ENCODE measurements at regions not wholly inside any gene's neighbourhood (a gene's known extent, or its start where the extent isn't known, plus 50 kb on each side); places are given as distances from the start of the nearest gene placed in this dataset.
"Not testable (repeated sequence)": the region's sequence is repeated elsewhere in the genome, so short reads cannot be mapped to it uniquely, and the experiment has no call there.

DNA sequence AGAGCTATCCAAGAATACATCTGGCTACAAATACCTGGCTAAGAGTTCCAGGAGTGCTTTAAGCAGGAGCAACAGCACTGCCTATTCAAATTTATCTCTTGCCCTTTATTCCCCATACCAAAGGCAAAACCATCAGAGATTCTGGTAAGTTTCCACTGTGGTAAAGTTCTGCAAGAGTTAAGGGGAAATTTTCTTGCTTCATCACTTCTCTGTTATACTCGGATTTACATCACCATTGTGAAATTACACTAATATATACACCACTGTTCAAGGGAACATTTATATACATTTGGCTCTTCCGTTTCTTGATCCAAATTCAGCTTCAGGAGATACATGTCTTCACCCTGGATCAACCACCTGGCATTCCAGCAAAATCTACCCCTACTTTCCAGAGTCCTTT lies 70.8 kb upstream of the PTPN13 start:
- DNase-seq (ENCODE audit: low spot score in 2 of 2), result no peak
- no peak for TF ChIP-seq EP300 (IDR thresholded peaks at IDR 0.05)
- TF ChIP-seq, protein P1, sequence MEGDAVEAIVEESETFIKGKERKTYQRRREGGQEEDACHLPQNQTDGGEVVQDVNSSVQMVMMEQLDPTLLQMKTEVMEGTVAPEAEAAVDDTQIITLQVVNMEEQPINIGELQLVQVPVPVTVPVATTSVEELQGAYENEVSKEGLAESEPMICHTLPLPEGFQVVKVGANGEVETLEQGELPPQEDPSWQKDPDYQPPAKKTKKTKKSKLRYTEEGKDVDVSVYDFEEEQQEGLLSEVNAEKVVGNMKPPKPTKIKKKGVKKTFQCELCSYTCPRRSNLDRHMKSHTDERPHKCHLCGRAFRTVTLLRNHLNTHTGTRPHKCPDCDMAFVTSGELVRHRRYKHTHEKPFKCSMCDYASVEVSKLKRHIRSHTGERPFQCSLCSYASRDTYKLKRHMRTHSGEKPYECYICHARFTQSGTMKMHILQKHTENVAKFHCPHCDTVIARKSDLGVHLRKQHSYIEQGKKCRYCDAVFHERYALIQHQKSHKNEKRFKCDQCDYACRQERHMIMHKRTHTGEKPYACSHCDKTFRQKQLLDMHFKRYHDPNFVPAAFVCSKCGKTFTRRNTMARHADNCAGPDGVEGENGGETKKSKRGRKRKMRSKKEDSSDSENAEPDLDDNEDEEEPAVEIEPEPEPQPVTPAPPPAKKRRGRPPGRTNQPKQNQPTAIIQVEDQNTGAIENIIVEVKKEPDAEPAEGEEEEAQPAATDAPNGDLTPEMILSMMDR (IDR thresholded peaks at IDR 0.05), result no peak
- TF ChIP-seq POLR2A (IDR thresholded peaks at IDR 0.05), result no peak
- Histone ChIP-seq H3K4me1 (no peaks in the 10 kb centered on the region), H3K27me3 (no peaks in the 10 kb centered on the region), H3K27ac (no peak overlapping the region), H3K9me3 (peaks cover 0 to 29% (median 2%) of the 10 kb centered on the region in 4 donors), H3K36me3 (no peaks in the 10 kb centered on the region), H3K4me3 (no peak overlapping the region)
- WGBS, 2 donors, result 45 to 63% methylated on average over 2 of the region's 2 CpGs

DNA sequence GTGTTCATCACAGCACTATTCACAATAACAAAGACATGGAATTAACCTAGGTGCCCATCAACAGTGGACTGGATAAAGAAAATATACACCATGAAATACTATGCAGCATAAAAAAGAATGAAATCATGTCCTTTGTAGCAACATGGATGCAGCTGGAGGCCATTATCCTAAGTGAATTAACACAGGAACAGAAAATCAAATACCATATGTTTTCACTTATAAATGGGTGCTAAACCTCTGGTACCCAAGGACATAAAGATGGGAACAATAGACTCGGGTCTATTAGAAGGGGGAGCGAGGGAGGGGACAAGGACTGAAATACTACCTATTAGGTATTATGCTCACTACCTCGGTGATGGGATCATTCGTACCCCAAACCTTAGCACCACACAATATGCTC lies 66.4 kb upstream of the PTPN13 start:
- not testable (repeated sequence) for DNase-seq (ENCODE audit: low spot score in 2 of 2); H3K4me3 ChIP-seq; H3K27me3 ChIP-seq; H3K36me3 ChIP-seq; H3K27ac ChIP-seq; H3K4me1 ChIP-seq; H3K9me3 ChIP-seq
- WGBS, 2 donors, result 82 to 90% methylated on average over 4 of the region's 4 CpGs

DNA sequence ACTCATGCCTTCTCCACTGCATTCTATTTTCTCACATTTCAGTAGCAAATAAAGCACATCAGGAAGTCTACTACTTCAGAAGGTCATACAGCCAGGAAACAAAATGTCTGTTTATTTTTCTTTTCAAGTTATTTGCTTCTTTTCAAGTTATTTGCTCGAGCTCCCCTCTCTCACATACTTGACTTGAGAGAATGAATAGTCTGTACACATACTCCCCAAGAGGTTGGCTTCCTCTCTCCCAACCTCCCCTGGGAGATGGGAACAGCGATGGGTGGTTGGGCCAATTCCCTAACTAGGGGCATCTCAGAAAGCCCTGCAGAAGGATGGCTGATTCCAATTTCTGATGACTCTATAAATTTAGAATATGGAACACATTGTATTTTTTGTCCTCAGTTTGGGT lies 64.7 kb upstream of the PTPN13 start:
- no peak overlapping the region for H3K4me3 ChIP-seq
- no peak overlapping the region for H3K27ac ChIP-seq
- no peaks in the 10 kb centered on the region for H3K36me3 ChIP-seq
- no peak for DNase-seq (ENCODE audit: low spot score in 2 of 2)
- H3K9me3 ChIP-seq, result peaks cover 0 to 2% (median 0%) of the 10 kb centered on the region in 4 donors
- no peaks in the 10 kb centered on the region for H3K27me3 ChIP-seq
- no peak for TF ChIP-seq POLR2A (IDR thresholded peaks at IDR 0.05)
- TF ChIP-seq EP300 (IDR thresholded peaks at IDR 0.05), result no peak
- TF ChIP-seq, protein P1 (IDR thresholded peaks at IDR 0.05), result no peak
- no peaks in the 10 kb centered on the region for H3K4me1 ChIP-seq
- WGBS, 2 donors, result 48 to 50% methylated on average over 2 of the region's 2 CpGs

DNA sequence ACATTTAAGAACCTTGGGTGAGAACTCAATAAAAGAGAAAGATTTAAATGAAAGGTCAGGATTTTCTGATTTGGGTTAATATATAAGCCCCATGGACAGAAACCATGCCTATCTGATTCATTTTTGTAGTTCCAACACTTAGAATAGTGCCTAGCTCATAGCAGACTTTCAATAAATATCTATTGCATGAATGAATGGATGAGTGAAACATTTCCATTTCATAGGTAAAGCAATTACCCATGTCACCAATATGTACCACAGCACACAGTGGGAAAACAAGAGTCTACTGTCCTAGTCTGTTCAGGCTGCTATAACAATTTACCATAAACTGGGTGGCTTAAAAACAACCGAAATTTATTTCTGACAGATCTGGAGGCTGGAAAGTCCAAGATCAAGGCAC lies 63.9 kb upstream of the PTPN13 start:
- 96 to 100% methylated on average over 1 of the region's 1 CpG for WGBS, 2 donors
- Histone ChIP-seq H3K36me3 (no peaks in the 10 kb centered on the region), H3K4me1 (no peaks in the 10 kb centered on the region)

DNA sequence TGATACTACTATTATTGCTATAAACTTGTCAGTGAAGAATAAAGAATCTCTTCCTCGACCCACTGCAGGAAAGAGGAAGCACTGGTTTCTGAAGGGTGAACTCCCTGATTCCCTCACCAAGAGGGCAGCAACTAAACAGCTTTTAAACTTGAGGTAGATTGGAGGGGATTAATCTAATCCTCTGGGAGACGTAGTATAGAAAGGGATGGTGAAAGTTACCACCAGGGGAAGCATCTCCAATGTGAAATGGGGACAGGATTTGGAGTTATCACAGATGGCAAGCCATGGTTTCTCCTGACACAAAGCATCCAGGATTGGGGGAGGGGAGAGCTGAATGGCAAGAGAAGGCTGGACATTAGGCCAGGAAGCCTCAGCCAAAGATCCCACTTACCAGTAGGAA lies 62.7 kb upstream of the PTPN13 start:
- no peak overlapping the region for H3K4me3 ChIP-seq
- 91 to 93% methylated on average over 2 of the region's 2 CpGs for WGBS, 2 donors
- no peaks in the 10 kb centered on the region for H3K27me3 ChIP-seq
- TF ChIP-seq POLR2A (IDR thresholded peaks at IDR 0.05), result no peak
- no peak for TF ChIP-seq EP300 (IDR thresholded peaks at IDR 0.05)
- TF ChIP-seq, protein P1 (IDR thresholded peaks at IDR 0.05), result no peak
- peaks cover 0 to 9% (median 2%) of the 10 kb centered on the region in 4 donors for H3K4me1 ChIP-seq
- no peaks in the 10 kb centered on the region for H3K9me3 ChIP-seq
- H3K36me3 ChIP-seq, result no peaks in the 10 kb centered on the region
- DNase-seq (ENCODE audit: low spot score in 2 of 2), result no peak
- H3K27ac ChIP-seq, result no peak overlapping the region

More for the DNA sequence above, 63.9 kb upstream of the PTPN13 start:
- H3K4me3 ChIP-seq, result no peak overlapping the region
- DNase-seq (ENCODE audit: low spot score in 2 of 2), result no peak
- H3K9me3 ChIP-seq, result no peaks in the 10 kb centered on the region
- H3K27ac ChIP-seq, result no peak overlapping the region
- H3K27me3 ChIP-seq, result no peaks in the 10 kb centered on the region
- TF ChIP-seq, protein P1 (IDR thresholded peaks at IDR 0.05), result no peak
- TF ChIP-seq POLR2A (IDR thresholded peaks at IDR 0.05) (no peak), EP300 (IDR thresholded peaks at IDR 0.05) (no peak)

DNA sequence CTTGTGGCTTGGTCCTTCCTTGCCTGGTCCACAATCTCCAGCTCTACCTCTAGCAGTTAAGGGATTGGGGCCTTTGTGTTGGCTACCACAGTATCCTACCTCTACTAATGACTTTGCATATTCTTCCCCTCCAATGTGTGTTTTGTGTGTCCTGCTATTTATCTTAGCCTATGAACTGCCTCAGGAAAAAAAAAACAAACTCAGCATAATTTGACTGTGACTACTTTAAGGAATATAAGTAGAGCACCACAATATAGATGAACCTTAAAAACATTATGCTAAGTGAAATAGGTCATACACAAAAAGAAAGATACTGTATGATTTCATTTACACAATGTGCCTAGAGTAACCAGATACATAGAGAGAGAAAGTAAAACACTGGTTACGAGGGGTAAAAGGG lies 61.3 kb upstream of the PTPN13 start:
- Histone ChIP-seq H3K4me1 (peaks cover 0 to 13% (median 2%) of the 10 kb centered on the region in 4 donors), H3K4me3 (no peak overlapping the region), H3K27me3 (no peaks in the 10 kb centered on the region), H3K27ac (no peak overlapping the region), H3K9me3 (no peaks in the 10 kb centered on the region), H3K36me3 (no peaks in the 10 kb centered on the region)
- no peak for TF ChIP-seq EP300 (IDR thresholded peaks at IDR 0.05)
- no peak for TF ChIP-seq POLR2A (IDR thresholded peaks at IDR 0.05)
- TF ChIP-seq, protein P1 (IDR thresholded peaks at IDR 0.05), result no peak
- no peak for DNase-seq (ENCODE audit: low spot score in 2 of 2)
- WGBS, 2 donors, result 94 to 95% methylated on average over 1 of the region's 1 CpG
